K562 (cell line): ENCODE measurements at regions not wholly inside any gene's neighbourhood (a gene's known extent, or its start where the extent isn't known, plus 50 kb on each side); places are given as distances from the start of the nearest gene placed in this dataset.

Experiments used
- CBX3 ChIP-seq, 2 experiments: IDR thresholded peaks; 1 replicate in 1 of 2; 2 replicates in 1 of 2; pipeline ENCODE4 v1.6.1; 2012; ENCODE audit warnings: inconsistent platforms in 2 of 2, low read length in 2 of 2, borderline replicate concordance in 1 of 2, control low read depth in 1 of 2
- CUX1 ChIP-seq: fragments of 200-800 bp; sonication (Bioruptor generic); IDR thresholded peaks from 2 replicates; pipeline ENCODE4 v1.6.1; 2016; ENCODE audit warnings: missing genetic modification characterization, missing compliant biosample characterization
- NBN ChIP-seq: fragments of 450-650 bp; IDR thresholded peaks from 2 replicates; pipeline ENCODE4 v1.6.1; 2016; ENCODE audit warnings: low read depth, mild to moderate bottlenecking
- ZNF324 ChIP-seq: fragments of 250-450 bp; sonication (Bioruptor Pico); IDR thresholded peaks from 2 replicates; pipeline ENCODE4 v1.4.0; 2020; ENCODE audit warnings: mild to moderate bottlenecking
- ZNF639 ChIP-seq, 2 experiments: fragments of 200-800 bp in 1 of 2; sonication (Bioruptor generic) in 1 of 2; sonication (generic) in 1 of 2; formaldehyde crosslinking in 1 of 2; IDR thresholded peaks in 1 of 2; conservative IDR thresholded peaks in 1 of 2; 2 replicates each; pipeline versions ENCODE4 v1.5.0 to v1.6.1; 2016 to 2020; ENCODE audit warnings: missing compliant biosample characterization in 1 of 2, missing genetic modification characterization in 1 of 2, missing genetic modification reagents in 1 of 2

DNA sequence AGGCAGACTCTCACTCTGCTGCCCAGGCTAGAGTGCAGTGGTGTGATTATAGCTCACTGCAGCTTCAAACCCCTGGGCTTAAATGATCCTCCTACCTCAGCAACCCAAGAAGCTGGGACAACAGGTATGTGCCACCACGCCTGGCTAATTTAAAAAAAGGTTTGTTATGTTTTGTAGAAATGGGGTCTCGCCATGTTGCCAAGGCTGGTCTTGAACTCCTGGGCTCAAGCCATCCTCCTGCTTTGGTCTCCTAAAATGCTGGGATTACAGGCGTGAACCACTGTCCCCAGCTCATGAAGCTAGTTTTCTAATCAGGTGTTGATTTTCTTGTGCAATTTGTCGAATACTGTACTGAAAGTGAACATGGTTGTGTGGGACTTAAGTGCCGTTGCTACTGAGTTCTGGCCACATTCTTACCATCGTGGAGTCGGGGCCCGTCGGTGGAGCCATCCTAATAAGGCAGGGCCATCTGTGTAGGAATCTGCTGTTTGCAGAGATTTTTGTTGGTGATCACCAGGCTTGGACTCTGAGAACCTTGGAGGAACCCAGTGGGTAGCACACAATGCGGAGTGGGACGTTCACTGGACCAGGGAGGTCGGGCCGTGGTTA lies 193.2 kb downstream of the GOLGA6L6 start (continued):
- no peak for TF ChIP-seq CUX1 (CRISPR knock-in tag)
- TF ChIP-seq ZNF639 (CRISPR knock-in tag; conservative IDR thresholded peaks at IDR 0.05 in 1 of 2, IDR thresholded peaks at IDR 0.05 in 1 of 2), result no peak
- TF ChIP-seq NBN, result no peak
- TF ChIP-seq ZNF324 (CRISPR knock-in tag), result no peak
- no peak for TF ChIP-seq CBX3 (IDR thresholded peaks at IDR 0.05; ENCODE audit: borderline replicate concordance in 1 of 2, low read length in 2 of 2)
